ENCODE measurements at regions not wholly inside any gene's neighbourhood (a gene's known extent, or its start where the extent isn't known, plus 50 kb on each side); places are given as distances from the start of the nearest gene placed in this dataset.

DNA sequence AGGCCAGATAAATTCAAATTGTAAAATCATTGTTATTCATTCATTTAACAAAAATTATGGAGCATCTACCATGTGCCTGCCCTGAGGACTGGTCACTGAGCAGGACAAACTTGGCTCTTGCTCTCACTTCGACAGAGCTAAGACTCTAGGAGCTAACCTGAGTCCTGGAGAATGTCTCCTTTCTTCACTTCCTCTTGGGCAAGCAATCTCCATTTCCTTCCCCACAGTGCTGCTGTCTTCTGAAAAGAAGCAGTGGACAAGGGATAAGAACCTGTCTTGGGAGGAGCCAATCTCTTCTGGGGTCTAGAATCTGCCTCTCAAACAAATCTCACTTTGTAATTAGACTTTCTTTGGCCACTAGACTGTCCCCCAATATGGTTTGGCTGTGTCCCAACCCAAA, 76.2 kb upstream of the PLXNA4 start:
- TF ChIP-seq, protein P1, sequence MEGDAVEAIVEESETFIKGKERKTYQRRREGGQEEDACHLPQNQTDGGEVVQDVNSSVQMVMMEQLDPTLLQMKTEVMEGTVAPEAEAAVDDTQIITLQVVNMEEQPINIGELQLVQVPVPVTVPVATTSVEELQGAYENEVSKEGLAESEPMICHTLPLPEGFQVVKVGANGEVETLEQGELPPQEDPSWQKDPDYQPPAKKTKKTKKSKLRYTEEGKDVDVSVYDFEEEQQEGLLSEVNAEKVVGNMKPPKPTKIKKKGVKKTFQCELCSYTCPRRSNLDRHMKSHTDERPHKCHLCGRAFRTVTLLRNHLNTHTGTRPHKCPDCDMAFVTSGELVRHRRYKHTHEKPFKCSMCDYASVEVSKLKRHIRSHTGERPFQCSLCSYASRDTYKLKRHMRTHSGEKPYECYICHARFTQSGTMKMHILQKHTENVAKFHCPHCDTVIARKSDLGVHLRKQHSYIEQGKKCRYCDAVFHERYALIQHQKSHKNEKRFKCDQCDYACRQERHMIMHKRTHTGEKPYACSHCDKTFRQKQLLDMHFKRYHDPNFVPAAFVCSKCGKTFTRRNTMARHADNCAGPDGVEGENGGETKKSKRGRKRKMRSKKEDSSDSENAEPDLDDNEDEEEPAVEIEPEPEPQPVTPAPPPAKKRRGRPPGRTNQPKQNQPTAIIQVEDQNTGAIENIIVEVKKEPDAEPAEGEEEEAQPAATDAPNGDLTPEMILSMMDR (IDR thresholded peaks at IDR 0.05), result no peak
- no peak for TF ChIP-seq POLR2A (IDR thresholded peaks at IDR 0.05)

Data from uterus (tissue), 2 donors.